HG03025 (cell line): ENCODE measurements at regions not wholly inside any gene's neighbourhood (a gene's known extent, or its start where the extent isn't known, plus 50 kb on each side); places are given as distances from the start of the nearest gene placed in this dataset.
"Not testable (repeated sequence)": the region's sequence is repeated elsewhere in the genome, so short reads cannot be mapped to it uniquely, and the experiment has no call there.

ENCODE experiments used
- ATAC-seq: cut with Tn5 transposase; IDR thresholded peaks from one replicate; pipeline ENCODE4 v1.9.1; 2021; ENCODE audit warnings: mild to moderate bottlenecking, moderate library complexity; ENCODE audit not compliant: unreplicated experiment, low FRiP score

GRCh38 chrX:44690129-44690528, 147.5 kb upstream of the FUNDC1 start:
- no peak for ATAC-seq

DNA sequence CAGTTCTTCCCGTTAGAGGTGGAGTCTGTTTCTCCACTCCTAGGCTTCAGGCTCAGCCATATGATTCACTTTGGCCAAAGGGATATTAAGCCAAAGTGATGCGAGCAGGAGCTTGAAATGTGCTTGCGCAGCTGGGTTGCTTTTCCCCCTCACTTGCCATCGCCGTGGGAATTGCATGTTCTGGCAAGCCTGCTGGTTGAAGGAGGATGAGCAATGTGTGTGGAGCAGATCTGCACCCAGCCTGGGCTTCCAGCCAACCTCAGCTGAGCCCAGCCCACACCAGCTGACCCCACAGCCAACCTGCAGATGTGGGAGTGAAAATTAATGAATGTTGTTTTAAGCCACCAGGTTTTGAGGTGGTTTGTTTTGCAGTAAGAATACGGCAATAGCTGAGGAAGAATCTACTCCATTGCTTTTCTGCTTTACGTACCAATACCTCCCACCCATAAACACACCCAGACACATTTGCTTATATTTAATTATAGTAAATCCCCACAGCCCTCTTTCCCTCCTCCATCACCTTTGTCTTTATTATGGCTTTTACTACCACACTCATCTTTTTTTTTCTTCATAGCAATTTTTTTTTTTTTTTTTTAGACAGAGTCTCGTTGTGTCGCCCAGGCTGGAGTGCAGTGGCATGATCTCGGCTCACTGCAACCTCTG, 132.8 kb upstream of the FUNDC1 start:
- ATAC-seq, result no peak

GRCh38 chrX:44674906-44675305, 132.2 kb upstream of the FUNDC1 start:
- ATAC-seq, result no peak

DNA sequence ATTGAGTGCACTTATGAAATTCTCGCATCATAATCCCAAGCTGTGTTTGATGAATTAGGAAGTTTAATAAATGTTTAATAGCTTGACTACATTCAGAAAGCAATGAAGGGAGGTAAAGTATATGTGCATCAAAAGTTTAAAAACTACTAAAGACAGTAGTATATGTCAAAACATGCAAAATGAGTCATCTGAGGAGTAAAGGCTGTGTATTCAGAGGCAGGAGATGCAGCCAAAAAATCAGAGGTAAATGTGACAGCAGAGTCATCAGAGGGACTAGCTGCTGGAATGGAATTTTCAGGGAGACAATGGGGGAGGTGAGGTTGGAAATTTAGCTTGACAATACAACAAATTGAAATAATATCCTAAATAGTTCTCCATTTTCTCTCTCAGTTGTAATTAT, 127.0 kb upstream of the FUNDC1 start:
- no peak for ATAC-seq

- no peak for ATAC-seq
Observed at GRCh38 chrX:44667771-44668170, 125.1 kb upstream of the FUNDC1 start.

- ATAC-seq, result not testable (repeated sequence)
Observed at GRCh38 chrX:44657718-44658246, 115.1 kb upstream of the FUNDC1 start.

DNA sequence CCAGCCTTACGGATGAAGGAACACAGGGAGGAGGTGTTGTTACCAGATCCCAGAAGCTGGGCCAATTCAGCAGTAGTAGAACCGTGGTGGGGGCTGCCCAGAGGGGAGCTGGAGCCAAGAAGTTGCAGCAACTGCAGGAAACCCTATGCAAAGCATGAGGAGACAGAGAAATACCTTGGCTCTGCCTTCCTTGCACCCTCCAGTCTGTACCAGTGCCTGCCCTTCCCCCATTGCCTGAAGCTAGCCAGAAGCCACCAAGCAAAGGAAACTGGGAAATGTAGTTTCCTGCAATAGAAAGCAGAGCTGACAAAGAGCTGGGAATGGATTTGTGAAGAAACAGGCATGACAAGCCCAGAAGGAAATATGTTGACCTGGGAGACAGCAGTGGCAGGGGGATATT, 108.7 kb upstream of the FUNDC1 start:
- no peak for ATAC-seq

GRCh38 chrX:44643723-44644122, 101.1 kb upstream of the FUNDC1 start:
- no peak for ATAC-seq

DNA sequence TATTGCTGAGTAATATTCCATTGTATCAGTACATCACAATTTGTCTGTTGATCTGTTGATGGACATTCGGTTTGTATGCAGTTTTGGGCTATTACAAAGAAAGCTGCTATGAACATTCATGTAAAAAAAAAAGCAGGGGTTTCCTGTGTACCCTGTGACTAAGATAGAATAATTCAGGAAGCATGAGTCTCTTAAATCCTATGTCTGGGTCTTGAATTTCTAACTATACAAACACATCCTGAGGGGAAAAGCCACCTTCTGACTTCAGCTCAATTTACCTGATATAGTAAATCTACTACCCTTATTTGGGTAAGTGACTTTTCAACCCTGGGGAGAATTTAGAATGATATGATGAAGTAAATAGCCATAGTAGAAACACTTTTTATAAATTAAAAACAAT, 94.6 kb upstream of the FUNDC1 start:
- no peak for ATAC-seq

DNA sequence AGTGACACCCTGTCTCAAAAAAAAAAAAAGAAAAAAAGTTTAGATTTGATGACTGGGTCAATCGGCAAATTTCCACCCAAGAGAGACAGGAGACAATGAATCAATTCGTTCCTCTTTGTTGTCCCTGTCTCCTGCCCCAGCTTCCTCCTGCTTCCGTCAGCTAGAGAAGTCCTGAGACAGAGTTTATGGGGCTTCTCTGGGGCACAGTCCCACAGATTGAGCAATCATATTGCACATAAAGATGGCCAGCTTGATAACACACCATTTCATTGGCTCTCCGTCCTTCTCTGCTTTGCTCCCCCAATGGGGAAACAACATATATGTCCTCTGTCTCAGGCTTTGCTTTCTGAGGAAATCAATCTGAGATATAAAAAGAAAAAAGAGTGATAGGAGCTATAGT, 78.4 kb upstream of the FUNDC1 start:
- ATAC-seq, result no peak

DNA sequence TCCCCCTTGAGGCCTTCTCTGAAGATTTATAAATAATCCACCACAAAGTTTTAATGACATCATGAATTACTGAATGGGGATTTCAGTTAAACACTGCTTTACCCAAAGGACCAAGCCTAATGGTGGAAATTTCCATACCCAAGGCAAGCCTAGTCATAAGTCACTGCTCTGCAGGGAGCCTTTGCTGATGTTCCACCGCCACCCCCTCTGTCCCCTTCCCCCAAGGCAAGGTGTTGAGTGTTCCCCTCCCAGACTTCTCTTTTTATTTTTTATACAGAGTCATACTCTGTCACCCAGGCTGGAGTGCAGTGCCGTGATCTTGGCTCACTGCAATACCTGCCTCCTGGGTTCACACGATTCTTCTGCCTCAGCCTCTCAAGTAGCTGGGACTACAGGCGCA, 76.4 kb upstream of the FUNDC1 start:
- ATAC-seq, result no peak

DNA sequence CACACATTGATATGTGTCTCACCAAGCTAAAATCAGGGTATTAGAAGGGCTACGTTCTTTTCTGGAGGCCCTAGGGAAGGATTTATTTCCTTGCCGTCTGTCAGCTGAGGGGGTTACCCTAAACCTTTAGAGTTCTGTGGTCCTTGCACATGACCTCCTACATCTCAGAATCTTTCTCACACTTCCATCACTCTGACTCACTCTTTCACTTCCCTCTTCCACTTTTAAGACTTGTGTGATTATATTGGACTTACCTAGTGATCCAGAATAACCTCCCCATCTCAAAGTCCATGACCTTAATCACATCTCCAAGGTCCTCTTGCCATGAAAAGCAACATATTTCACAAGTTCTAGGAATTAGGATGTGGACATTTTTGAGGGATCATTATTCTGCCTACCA, 53.6 kb upstream of the FUNDC1 start:
- peak; percentile 84 for ATAC-seq
